ENCODE measurements at regions not wholly inside any gene's neighbourhood (a gene's known extent, or its start where the extent isn't known, plus 50 kb on each side); places are given as distances from the start of the nearest gene placed in this dataset.

GRCh38 chrX:88438209-88438608 is 308.8 kb upstream of the CPXCR1 start:
- no peak for TF ChIP-seq CTCF (IDR thresholded peaks at IDR 0.05; ENCODE audit: low read depth, low read length)
- TF ChIP-seq MAX (IDR thresholded peaks at IDR 0.05; ENCODE audit: low read depth, low read length), result no peak
- no peak for TF ChIP-seq POLR2A (IDR thresholded peaks at IDR 0.05; ENCODE audit: extremely low read depth, insufficient read length)

All from NB4 (cell line).